Stomach (tissue), 8 donors: ENCODE measurements at regions not wholly inside any gene's neighbourhood (a gene's known extent, or its start where the extent isn't known, plus 50 kb on each side); places are given as distances from the start of the nearest gene placed in this dataset.
A peak's percentile ranks its signal among the peaks of the same experiment; 100 is the strongest.

Experiments
- DNase-seq, 2 donors: peaks; one replicate each; pipeline versions ENCODE4 v3.0.0 to v3.0.0-alpha.2; 2013 to 2019
- H3K27ac ChIP-seq, 5 donors: fragments of 200-600 bp in 4 of 5; sonication (generic) in 4 of 5; one replicate each; pipeline ENCODE4 v1.5.1; 2013 to 2019; ENCODE audit warnings: mild to moderate bottlenecking in 1 of 5, moderate library complexity in 1 of 5
- H3K27me3 ChIP-seq, 3 donors: fragments of 200-600 bp; sonication (generic); one replicate each; pipeline ENCODE4 v1.5.1; 2017 to 2019; ENCODE audit warnings: mixed run types in 1 of 3
- H3K36me3 ChIP-seq, 4 donors: fragments of 200-600 bp; sonication (generic); 1 replicate in 3 of 4; 2 replicates in 1 of 4; pipeline ENCODE4 v1.5.1; 2016 to 2019
- H3K4me1 ChIP-seq, 4 donors: fragments of 200-600 bp; sonication (generic); one replicate each; pipeline ENCODE4 v1.5.1; 2016 to 2019
- H3K4me3 ChIP-seq, 4 donors: fragments of 200-600 bp; sonication (generic) in 3 of 4; one replicate each; pipeline ENCODE4 v1.5.1; 2016 to 2019; ENCODE audit warnings: mild to moderate bottlenecking in 1 of 4
- H3K9me3 ChIP-seq, 4 donors: fragments of 200-600 bp; sonication (generic); one replicate each; pipeline ENCODE4 v1.5.1; 2016 to 2019
- CTCF ChIP-seq, 7 experiments: fragments of 450-650 bp in 4 of 7; fragments of 200-600 bp in 3 of 7; sonication (generic) in 3 of 7; IDR thresholded peaks; one replicate each; pipeline ENCODE4 v1.5.1; 2016 to 2019; ENCODE audit warnings: antibody characterized with exemption in 7 of 7, control low read depth in 2 of 7, mild to moderate bottlenecking in 1 of 7
- EP300 ChIP-seq: sonication (generic); formaldehyde crosslinking; IDR thresholded peaks from one replicate; pipeline ENCODE4 v1.6.1; 2017; ENCODE audit warnings: antibody characterized with exemption
- POLR2A ChIP-seq, 4 donors: fragments of 450-650 bp; IDR thresholded peaks; one replicate each; pipeline ENCODE4 v1.6.1; 2016; ENCODE audit warnings: antibody characterized with exemption in 4 of 4, control low read depth in 2 of 4, mild to moderate bottlenecking in 1 of 4, moderate library complexity in 1 of 4
- POLR2AphosphoS5 ChIP-seq, 3 donors: sonication (generic); formaldehyde crosslinking; IDR thresholded peaks; one replicate each; pipeline ENCODE4 v1.6.1; 2016; ENCODE audit warnings: antibody characterized with exemption in 3 of 3
- WGBS, 5 donors: extraction: QIAGEN DNeasy Blood & Tissue Kit in 3 of 5; methylation state at CpG; one replicate each; pipeline versions ENCODE4 v1.1.5 to v1.1.7; 2013 to 2018; 5-methylcytosine and 5-hydroxymethylcytosine counted together
- intact Hi-C: fragments of 100-400 bp; cut with DNase I; formaldehyde crosslinking; loops from one replicate; pipeline ENCODE4 v1.15.1; 2023; ENCODE audit warnings: low total_unique reads
- donor health status: healthy with polysubstance abuse.
- donor health status: Bipolar disorder and iron deficiency.
- donor health status: healthy.

- intact Hi-C loops, result no loop called here
- peaks cover 0 to 8% (median 4%) of the 10 kb centered on the region in 4 donors for H3K4me1 ChIP-seq
- H3K36me3 ChIP-seq, result no peaks in the 10 kb centered on the region
- TF ChIP-seq EP300 (no peak), POLR2A (IDR thresholded peaks at IDR 0.05) (no peak), CTCF (IDR thresholded peaks at IDR 0.05) (no peak), POLR2AphosphoS5 (IDR thresholded peaks at IDR 0.05) (no peak)
- H3K27me3 ChIP-seq, result no peaks in the 10 kb centered on the region
- H3K4me3 ChIP-seq, result no peak overlapping the region
- DNase-seq, result no peak
- H3K9me3 ChIP-seq, result no peaks in the 10 kb centered on the region
- H3K27ac ChIP-seq, result no peak overlapping the region
- 78 to 87% (median 81%) methylated on average over 6 of the region's 6 CpGs for WGBS, 5 donors
These were observed 279.1 kb upstream of the PLET1 start for GRCh38 chr11:112539741-112540140.

GRCh38 chr11:112540261-112540660 is 279.6 kb upstream of the PLET1 start:
- H3K36me3 ChIP-seq, result no peaks in the 10 kb centered on the region
- intact Hi-C loops, result no loop called here
- no peaks in the 10 kb centered on the region for H3K9me3 ChIP-seq
- DNase-seq, result no peak
- WGBS, 5 donors, result 77 to 86% (median 82%) methylated on average over 2 of the region's 2 CpGs
- no peak overlapping the region for H3K4me3 ChIP-seq
- no peaks in the 10 kb centered on the region for H3K27me3 ChIP-seq
- peaks cover 0 to 8% (median 4%) of the 10 kb centered on the region in 4 donors for H3K4me1 ChIP-seq
- TF ChIP-seq POLR2A (IDR thresholded peaks at IDR 0.05) (no peak), CTCF (IDR thresholded peaks at IDR 0.05) (no peak), EP300 (no peak), POLR2AphosphoS5 (IDR thresholded peaks at IDR 0.05) (no peak)
- no peak overlapping the region for H3K27ac ChIP-seq

- 80 to 87% (median 85%) methylated on average over 3 of the region's 3 CpGs for WGBS, 5 donors
- intact Hi-C loops, result no loop called here
- DNase-seq, result no peak
- Histone ChIP-seq H3K36me3 (no peaks in the 10 kb centered on the region), H3K27ac (no peak overlapping the region), H3K9me3 (no peaks in the 10 kb centered on the region), H3K4me3 (no peak overlapping the region), H3K4me1 (peaks cover 0 to 8% (median 4%) of the 10 kb centered on the region in 4 donors), H3K27me3 (no peaks in the 10 kb centered on the region)
- TF ChIP-seq POLR2A (IDR thresholded peaks at IDR 0.05) (no peak), CTCF (IDR thresholded peaks at IDR 0.05) (no peak), EP300 (no peak), POLR2AphosphoS5 (IDR thresholded peaks at IDR 0.05) (no peak)
These were observed 280.7 kb upstream of the PLET1 start for GRCh38 chr11:112541140-112542046.

- TF ChIP-seq EP300 (no peak), CTCF (IDR thresholded peaks at IDR 0.05) (no peak), POLR2AphosphoS5 (IDR thresholded peaks at IDR 0.05) (peak in 1 of 3 donors; percentile 30), POLR2A (IDR thresholded peaks at IDR 0.05) (no peak)
- Histone ChIP-seq H3K9me3 (no peaks in the 10 kb centered on the region), H3K4me3 (no peak overlapping the region), H3K27ac (no peak overlapping the region), H3K4me1 (peaks cover 0 to 8% (median 4%) of the 10 kb centered on the region in 4 donors), H3K27me3 (no peaks in the 10 kb centered on the region), H3K36me3 (no peaks in the 10 kb centered on the region)
- DNase-seq, result peak in 1 of 2 donors; percentile 68
- WGBS, 5 donors, result 59 to 78% (median 74%) methylated on average over 1 of the region's 1 CpG
- intact Hi-C loops, result no loop called here
These were observed 281.8 kb upstream of the PLET1 start for GRCh38 chr11:112542479-112542878.
